Smooth muscle cell (in vitro differentiated cells): ENCODE measurements at regions not wholly inside any gene's neighbourhood (a gene's known extent, or its start where the extent isn't known, plus 50 kb on each side); places are given as distances from the start of the nearest gene placed in this dataset.

Experiments used
- DNase-seq: peaks from one replicate; lab custom pipeline; 2025; ENCODE audit not compliant: unreplicated experiment; lab: John Stamatoyannopoulos, UW
- H2AFZ ChIP-seq: fragments of 200-600 bp; sonication (generic); 2 replicates; pipeline ENCODE4 v1.6.0; 2016; ENCODE audit warnings: antibody characterized with exemption, low read depth, mild to moderate bottlenecking
- H3F3A ChIP-seq: fragments of 200-600 bp; sonication (generic); 2 replicates; pipeline ENCODE4 v1.6.0; 2017; ENCODE audit warnings: antibody characterized with exemption, low read depth
- H3K27ac ChIP-seq: fragments of 200-600 bp; sonication (generic); 2 replicates; pipeline ENCODE4 v1.5.1; 2016; ENCODE audit warnings: low read depth, mild to moderate bottlenecking
- H3K27me3 ChIP-seq: fragments of 200-600 bp; sonication (generic); 2 replicates; pipeline ENCODE4 v1.6.1; 2016; ENCODE audit warnings: low read depth, mild to moderate bottlenecking
- H3K36me3 ChIP-seq: fragments of 200-600 bp; sonication (generic); 2 replicates; pipeline ENCODE4 v1.5.1; 2016; ENCODE audit warnings: low read depth
- H3K4me1 ChIP-seq: fragments of 200-600 bp; sonication (generic); 2 replicates; pipeline ENCODE4 v1.5.1; 2016; ENCODE audit warnings: low read depth
- H3K4me2 ChIP-seq: fragments of 200-600 bp; sonication (generic); 2 replicates; pipeline ENCODE4 v1.6.0; 2016; ENCODE audit warnings: mild to moderate bottlenecking
- H3K4me3 ChIP-seq: fragments of 200-600 bp; sonication (generic); 2 replicates; pipeline ENCODE4 v1.5.1; 2016; ENCODE audit warnings: mild to moderate bottlenecking
- H3K79me2 ChIP-seq: fragments of 200-600 bp; sonication (generic); 2 replicates; pipeline ENCODE4 v1.6.0; 2016; ENCODE audit warnings: low read depth, mild to moderate bottlenecking
- H3K9ac ChIP-seq: fragments of 200-600 bp; sonication (generic); 2 replicates; pipeline ENCODE4 v1.6.0; 2016; ENCODE audit warnings: low read depth
- H3K9me3 ChIP-seq: fragments of 200-600 bp; sonication (generic); replicated peaks from 2 replicates; pipeline ENCODE4 v1.5.1; 2016; ENCODE audit warnings: low read depth
- H4K20me1 ChIP-seq: fragments of 200-600 bp; sonication (generic); 2 replicates; pipeline ENCODE4 v1.6.0; 2016; ENCODE audit warnings: low read depth
- CTCF ChIP-seq: fragments of 200-600 bp; sonication (generic); IDR thresholded peaks from 2 replicates; pipeline ENCODE4 v1.5.1; 2017; ENCODE audit warnings: borderline replicate concordance, mild to moderate bottlenecking, antibody characterized with exemption; ENCODE audit not compliant: insufficient read depth, poor library complexity, severe bottlenecking
- WGBS: methylation state at CpG from one replicate; pipeline ENCODE4 v1.1.7; 2016; ENCODE audit warnings: low lambda C conversion rate; 5-methylcytosine and 5-hydroxymethylcytosine counted together

- Histone ChIP-seq H3K36me3 (no peaks in the 10 kb centered on the region), H3K27me3 (no peaks in the 10 kb centered on the region), H3F3A (peaks cover 9% of the 10 kb centered on the region), H3K4me2 (no peak overlapping the region), H3K9me3 (no peaks in the 10 kb centered on the region), H3K27ac (no peak overlapping the region), H3K4me1 (no peaks in the 10 kb centered on the region), H3K9ac (no peak overlapping the region), H3K79me2 (no peaks in the 10 kb centered on the region), H3K4me3 (no peak overlapping the region), H4K20me1 (no peaks in the 10 kb centered on the region), H2AFZ (no peak overlapping the region)
- TF ChIP-seq CTCF, result no peak
- DNase-seq, result no peak
- WGBS, result 52% methylated on average over 6 of the region's 6 CpGs
Observed at GRCh38 chr20:50413088-50413500, 97.1 kb upstream of the PTPN1 start.

GRCh38 chr20:50415021-50415515 is 95.1 kb upstream of the PTPN1 start:
- peaks cover 9% of the 10 kb centered on the region for H3F3A ChIP-seq
- H3K36me3 ChIP-seq, result no peaks in the 10 kb centered on the region
- H3K9me3 ChIP-seq, result no peaks in the 10 kb centered on the region
- no peak overlapping the region for H3K27ac ChIP-seq
- 62% methylated on average over 5 of the region's 5 CpGs for WGBS
- no peak overlapping the region for H3K4me2 ChIP-seq
- no peaks in the 10 kb centered on the region for H3K79me2 ChIP-seq
- no peak overlapping the region for H3K4me3 ChIP-seq
- H2AFZ ChIP-seq, result no peak overlapping the region
- no peak for TF ChIP-seq CTCF
- no peak overlapping the region for H3K9ac ChIP-seq
- no peak for DNase-seq
- no peaks in the 10 kb centered on the region for H3K27me3 ChIP-seq
- H4K20me1 ChIP-seq, result no peaks in the 10 kb centered on the region
- no peaks in the 10 kb centered on the region for H3K4me1 ChIP-seq

GRCh38 chr20:50415516-50416268 is 94.5 kb upstream of the PTPN1 start:
- Histone ChIP-seq H3K4me2 (no peak overlapping the region), H3K9ac (no peak overlapping the region), H4K20me1 (no peaks in the 10 kb centered on the region), H3K4me1 (no peaks in the 10 kb centered on the region), H3K9me3 (no peaks in the 10 kb centered on the region), H3K27ac (no peak overlapping the region), H3K36me3 (no peaks in the 10 kb centered on the region), H3K27me3 (no peaks in the 10 kb centered on the region), H3F3A (peaks cover 9% of the 10 kb centered on the region), H3K79me2 (no peaks in the 10 kb centered on the region), H3K4me3 (no peak overlapping the region), H2AFZ (no peak overlapping the region)
- no peak for DNase-seq
- no peak for TF ChIP-seq CTCF
- 81% methylated on average over 25 of the region's 25 CpGs for WGBS
